CD8-positive, alpha-beta memory T cell (primary cell): ENCODE measurements at regions not wholly inside any gene's neighbourhood (a gene's known extent, or its start where the extent isn't known, plus 50 kb on each side); places are given as distances from the start of the nearest gene placed in this dataset.

Source experiments
- CTCF ChIA-PET: fragments of 350-600 bp; sonication (Branson Sonifier 250); formaldehyde crosslinking; loops from one replicate; lab custom pipeline; 2021; ENCODE audit warnings: antibody characterized with exemption; lab: Charles Lee
- POLR2A ChIA-PET: fragments of 350-600 bp; sonication (Branson Sonifier 250); formaldehyde crosslinking; loops from one replicate; lab custom pipeline; 2021; ENCODE audit warnings: antibody characterized with exemption; lab: Charles Lee
- DNase-seq, 5 donors: peaks; one replicate each; pipeline versions ENCODE4 v3.0.0 to v3.0.0-alpha.2; 2020 to 2022; ENCODE audit warnings: mixed read lengths in 1 of 5
- H3K27ac ChIP-seq: one replicate; pipeline ENCODE4 v1.7.0; 2013; ENCODE audit warnings: low read depth, mild to moderate bottlenecking, low read length, moderate library complexity
- H3K27me3 ChIP-seq: 2 replicates; pipeline ENCODE4 v1.7.0; 2013; ENCODE audit warnings: low read length, mild to moderate bottlenecking; ENCODE audit not compliant: insufficient read depth, poor library complexity, severe bottlenecking
- H3K36me3 ChIP-seq: 2 replicates; pipeline ENCODE4 v1.7.0; 2013; ENCODE audit warnings: mild to moderate bottlenecking, low read length, moderate library complexity; ENCODE audit not compliant: insufficient read depth
- H3K4me1 ChIP-seq: 2 replicates; pipeline ENCODE4 v1.7.0; 2013; ENCODE audit warnings: mild to moderate bottlenecking, low read length, moderate library complexity; ENCODE audit not compliant: insufficient read depth
- H3K4me3 ChIP-seq: 2 replicates; pipeline ENCODE4 v1.7.0; 2013; ENCODE audit warnings: mild to moderate bottlenecking, low read length
- H3K9me3 ChIP-seq: 2 replicates; pipeline ENCODE4 v1.7.0; 2013; ENCODE audit warnings: mild to moderate bottlenecking, low read length
- H3K27ac Mint-ChIP-seq, 8 donors: one replicate each; pipeline ENCODE4 v1.8.0; 2020 to 2021; ENCODE audit warnings: mixed read lengths in 8 of 8, mild to moderate bottlenecking in 6 of 8, inconsistent platforms in 3 of 8, moderate library complexity in 3 of 8
- H3K27me3 Mint-ChIP-seq, 2 donors: one replicate each; pipeline ENCODE4 v1.8.0; 2020 to 2021; ENCODE audit warnings: mixed read lengths in 2 of 2, mild to moderate bottlenecking in 1 of 2, moderate library complexity in 1 of 2
- H3K36me3 Mint-ChIP-seq, 3 donors: one replicate each; pipeline ENCODE4 v1.8.0; 2020 to 2021; ENCODE audit warnings: mixed read lengths in 3 of 3, inconsistent platforms in 1 of 3, mild to moderate bottlenecking in 1 of 3
- H3K4me1 Mint-ChIP-seq, 3 donors: one replicate each; pipeline ENCODE4 v1.8.0; 2020 to 2021; ENCODE audit warnings: mixed read lengths in 3 of 3, inconsistent platforms in 1 of 3, mild to moderate bottlenecking in 1 of 3
- H3K4me3 Mint-ChIP-seq, 7 donors: one replicate each; pipeline ENCODE4 v1.8.0; 2020 to 2021; ENCODE audit warnings: mixed read lengths in 7 of 7, mild to moderate bottlenecking in 6 of 7, moderate library complexity in 4 of 7, inconsistent platforms in 2 of 7
- H3K9me3 Mint-ChIP-seq, 5 donors: one replicate each; pipeline ENCODE4 v1.8.0; 2020 to 2022; ENCODE audit warnings: mixed read lengths in 5 of 5, mild to moderate bottlenecking in 3 of 5, moderate library complexity in 2 of 5, inconsistent platforms in 1 of 5

DNA sequence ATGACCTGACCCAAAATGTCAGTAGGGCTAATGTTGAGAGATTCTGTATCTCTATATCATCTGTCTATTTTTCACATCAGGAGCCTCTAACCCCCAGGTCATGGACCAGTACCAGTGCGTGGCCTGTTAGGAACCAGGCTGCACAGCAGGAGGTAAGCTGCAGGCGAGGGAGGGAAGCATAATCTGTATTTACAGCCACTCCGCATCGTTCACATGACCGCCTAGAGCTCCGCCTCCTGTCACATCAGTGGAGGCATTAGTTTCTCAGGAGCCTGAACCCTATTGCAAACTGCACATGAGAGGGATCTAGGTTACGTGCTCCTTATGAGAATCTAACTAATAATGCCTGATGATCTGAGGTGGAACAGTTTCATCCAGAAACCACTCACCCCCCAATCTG lies 180.6 kb downstream of the RDH14 start:
- H3K4me3 Mint-ChIP-seq: no peak overlapping the region
- Histone ChIP-seq H3K27ac (no peak overlapping the region), H3K9me3 (no peaks in the 10 kb centered on the region), H3K36me3 (no peaks in the 10 kb centered on the region), H3K27me3 (no peaks in the 10 kb centered on the region), H3K4me3 (no peak overlapping the region), H3K4me1 (no peaks in the 10 kb centered on the region)
- H3K27me3 Mint-ChIP-seq: peaks cover 7 to 31% of the 10 kb centered on the region in 2 donors
- H3K36me3 Mint-ChIP-seq: no peaks in the 10 kb centered on the region
- no peak for DNase-seq
- H3K27ac Mint-ChIP-seq: no peak overlapping the region
- ChIA-PET POLR2A (no interaction called here), CTCF (interaction anchor here (2.5 kb wide), 1 partner anchor 10 kb away, joined by 7 read pairs; no protein-coding TSS in a partner anchor)
- no peaks in the 10 kb centered on the region for H3K9me3 Mint-ChIP-seq
- no peaks in the 10 kb centered on the region for H3K4me1 Mint-ChIP-seq

DNA sequence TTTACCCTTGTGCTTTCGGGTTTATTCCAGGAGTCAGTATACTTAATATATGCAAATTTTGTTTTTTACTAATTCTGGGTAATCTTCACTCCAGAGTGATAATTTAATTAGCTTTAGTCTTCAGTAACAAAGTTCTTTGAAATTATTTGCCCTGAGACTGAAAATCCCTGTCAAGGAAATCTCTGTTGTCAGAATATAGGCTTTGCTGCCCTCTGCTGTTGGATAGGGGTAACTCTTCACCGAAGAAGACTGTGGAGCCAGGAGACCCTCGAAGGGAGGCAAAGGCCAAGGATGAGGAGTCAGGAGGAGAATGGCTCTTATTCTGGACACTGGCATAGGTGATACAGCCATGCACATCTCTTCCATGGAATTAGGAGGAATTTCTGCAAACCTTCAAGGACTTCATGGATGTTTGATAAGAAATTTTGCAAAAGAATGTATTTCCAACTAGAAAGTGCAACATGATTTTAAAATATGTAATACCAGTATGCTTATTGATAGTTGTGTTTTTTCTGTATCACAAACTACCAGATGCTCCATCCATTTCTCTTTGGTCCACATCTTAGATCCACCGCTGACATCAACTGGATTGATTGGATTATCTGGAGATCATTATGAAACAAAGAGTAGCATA lies 182.3 kb downstream of the RDH14 start:
- Mint-ChIP-seq H3K4me3 (no peak overlapping the region), H3K4me1 (no peaks in the 10 kb centered on the region), H3K9me3 (no peaks in the 10 kb centered on the region), H3K36me3 (no peaks in the 10 kb centered on the region), H3K27ac (no peak overlapping the region), H3K27me3 (peaks cover 7 to 29% of the 10 kb centered on the region in 2 donors)
- ChIA-PET POLR2A (no interaction called here), CTCF (interaction anchor here (0.7 to 1.8 kb wide), 2 partner anchors 9 to 733 kb away, joined by 3 to 5 read pairs; no protein-coding TSS in a partner anchor)
- no peak overlapping the region for H3K27ac ChIP-seq
- no peaks in the 10 kb centered on the region for H3K36me3 ChIP-seq
- no peak overlapping the region for H3K4me3 ChIP-seq
- H3K4me1 ChIP-seq: no peaks in the 10 kb centered on the region
- H3K9me3 ChIP-seq: no peaks in the 10 kb centered on the region
- peak in 2 of 5 donors; percentile 1 to 12 for DNase-seq
- H3K27me3 ChIP-seq: no peaks in the 10 kb centered on the region

DNA sequence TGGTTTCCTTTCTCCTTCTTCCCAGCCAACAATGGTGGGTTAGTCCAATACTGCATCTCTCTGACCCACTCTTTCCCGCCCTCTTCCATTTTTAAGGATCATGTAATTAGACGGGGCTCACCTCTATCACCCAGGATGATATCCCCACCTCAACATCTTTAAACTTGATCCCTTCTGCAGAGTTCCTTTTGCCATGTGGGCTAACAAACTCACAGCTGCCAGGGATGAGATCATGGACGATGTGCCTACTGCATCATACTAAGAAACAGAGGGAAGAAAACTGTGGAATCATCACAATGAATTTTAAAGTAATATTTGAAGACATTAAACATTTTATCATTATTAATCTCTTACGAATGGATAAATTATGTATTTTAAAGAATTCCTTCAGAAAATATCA lies 183.5 kb downstream of the RDH14 start:
- Histone ChIP-seq H3K4me1 (no peaks in the 10 kb centered on the region), H3K27ac (no peak overlapping the region), H3K27me3 (no peaks in the 10 kb centered on the region), H3K36me3 (no peaks in the 10 kb centered on the region), H3K9me3 (no peaks in the 10 kb centered on the region), H3K4me3 (no peak overlapping the region)
- no peak overlapping the region for H3K4me3 Mint-ChIP-seq
- no peak for DNase-seq
- ChIA-PET CTCF (interaction anchor here (1.0 kb wide), 1 partner anchor 657 kb away, joined by 3 read pairs; no protein-coding TSS in a partner anchor), POLR2A (no interaction called here)
- no peaks in the 10 kb centered on the region for H3K36me3 Mint-ChIP-seq
- no peak overlapping the region for H3K27ac Mint-ChIP-seq
- H3K27me3 Mint-ChIP-seq: peaks cover 9 to 32% of the 10 kb centered on the region in 2 donors
- no peaks in the 10 kb centered on the region for H3K9me3 Mint-ChIP-seq
- no peaks in the 10 kb centered on the region for H3K4me1 Mint-ChIP-seq

DNA sequence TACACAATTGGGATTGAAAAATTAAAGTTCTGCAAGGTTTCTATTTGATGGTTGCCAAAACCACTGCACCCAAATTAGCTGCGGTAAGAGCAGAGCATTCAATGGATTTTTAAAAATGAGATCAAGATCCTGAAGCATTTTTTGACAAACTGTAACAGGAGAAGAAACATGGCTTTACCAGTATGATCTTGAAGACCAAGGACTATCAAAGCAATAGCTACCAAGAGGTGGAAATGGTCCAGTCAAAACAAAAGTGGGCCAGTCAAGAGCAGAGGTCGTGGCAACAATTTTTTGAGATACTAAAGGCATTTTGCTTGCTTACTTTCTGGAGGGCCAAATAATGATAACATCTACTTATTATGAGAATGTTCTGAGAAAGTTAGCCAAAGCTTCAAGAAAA lies 186.8 kb downstream of the RDH14 start:
- CTCF ChIA-PET: interaction anchor here (1.1 kb wide), 1 partner anchor 15 kb away, joined by 4 read pairs; no protein-coding TSS in a partner anchor

DNA sequence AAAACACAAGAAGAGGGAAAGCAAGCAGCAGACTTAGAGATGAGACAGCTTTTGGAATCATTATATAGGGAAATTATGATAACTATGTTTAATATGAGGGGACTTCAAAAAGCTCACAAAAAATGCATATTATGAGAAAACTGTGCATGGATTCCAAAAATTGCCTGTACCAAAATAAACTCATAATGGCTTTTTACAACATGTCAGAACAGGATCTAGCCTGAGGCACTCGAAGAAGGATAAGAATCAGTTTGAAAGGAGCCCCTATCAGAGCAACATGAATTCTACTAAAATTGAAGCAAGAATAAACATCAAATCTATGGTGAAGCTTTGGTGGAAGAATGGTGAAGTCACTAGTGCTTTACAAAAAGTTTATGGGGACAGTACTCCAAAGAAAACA lies 187.4 kb downstream of the RDH14 start:
- Mint-ChIP-seq H3K4me3 (no peak overlapping the region), H3K36me3 (peaks cover 0 to 2% (median 0%) of the 10 kb centered on the region in 3 donors), H3K27ac (no peak overlapping the region), H3K9me3 (peaks cover 0 to 2% (median 0%) of the 10 kb centered on the region in 5 donors), H3K27me3 (peaks cover 13 to 29% of the 10 kb centered on the region in 2 donors), H3K4me1 (no peaks in the 10 kb centered on the region)
- H3K36me3 ChIP-seq: no peaks in the 10 kb centered on the region
- H3K4me1 ChIP-seq: no peaks in the 10 kb centered on the region
- ChIA-PET POLR2A (no interaction called here), CTCF (interaction anchor here (1.1 kb wide), 1 partner anchor 15 kb away, joined by 4 read pairs; no protein-coding TSS in a partner anchor)
- H3K27me3 ChIP-seq: no peaks in the 10 kb centered on the region
- no peak for DNase-seq
- no peaks in the 10 kb centered on the region for H3K9me3 ChIP-seq
- no peak overlapping the region for H3K27ac ChIP-seq
- no peak overlapping the region for H3K4me3 ChIP-seq

More for the DNA sequence above, 186.8 kb downstream of the RDH14 start:
- no peak overlapping the region for H3K4me3 Mint-ChIP-seq
- peaks cover 13 to 29% of the 10 kb centered on the region in 2 donors for H3K27me3 Mint-ChIP-seq
- no peaks in the 10 kb centered on the region for H3K36me3 ChIP-seq
- H3K27ac ChIP-seq: no peak overlapping the region
- no peak for DNase-seq
- no peaks in the 10 kb centered on the region for H3K27me3 ChIP-seq
- no peaks in the 10 kb centered on the region for H3K9me3 ChIP-seq
- H3K36me3 Mint-ChIP-seq: peaks cover 0 to 2% (median 0%) of the 10 kb centered on the region in 3 donors
- no peaks in the 10 kb centered on the region for H3K4me1 Mint-ChIP-seq
- no peak overlapping the region for H3K4me3 ChIP-seq
- H3K27ac Mint-ChIP-seq: no peak overlapping the region
- POLR2A ChIA-PET: no interaction called here
- H3K4me1 ChIP-seq: no peaks in the 10 kb centered on the region
- H3K9me3 Mint-ChIP-seq: peaks cover 0 to 2% (median 0%) of the 10 kb centered on the region in 5 donors

DNA sequence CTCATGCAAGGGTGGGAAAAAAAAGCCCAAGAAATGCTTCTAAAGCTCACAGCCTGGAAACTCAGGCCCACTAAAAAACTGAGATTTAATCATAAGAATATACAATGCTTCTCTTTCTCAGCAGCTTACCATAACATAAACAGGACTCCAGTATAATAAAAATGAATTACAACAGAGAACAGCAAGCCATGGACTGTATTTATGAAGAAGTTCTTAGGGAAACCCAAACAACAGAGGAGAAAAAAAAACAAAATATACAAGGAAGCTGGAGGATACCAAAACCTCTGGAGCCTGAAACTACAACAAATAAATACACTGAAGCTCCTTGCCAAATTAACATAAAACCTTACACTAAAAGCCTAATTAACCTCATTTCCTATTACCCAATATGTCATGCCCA lies 187.8 kb downstream of the RDH14 start:
- ChIA-PET CTCF (no interaction called here), POLR2A (no interaction called here)
- H3K27me3 Mint-ChIP-seq: peaks cover 9 to 25% of the 10 kb centered on the region in 2 donors

DNA sequence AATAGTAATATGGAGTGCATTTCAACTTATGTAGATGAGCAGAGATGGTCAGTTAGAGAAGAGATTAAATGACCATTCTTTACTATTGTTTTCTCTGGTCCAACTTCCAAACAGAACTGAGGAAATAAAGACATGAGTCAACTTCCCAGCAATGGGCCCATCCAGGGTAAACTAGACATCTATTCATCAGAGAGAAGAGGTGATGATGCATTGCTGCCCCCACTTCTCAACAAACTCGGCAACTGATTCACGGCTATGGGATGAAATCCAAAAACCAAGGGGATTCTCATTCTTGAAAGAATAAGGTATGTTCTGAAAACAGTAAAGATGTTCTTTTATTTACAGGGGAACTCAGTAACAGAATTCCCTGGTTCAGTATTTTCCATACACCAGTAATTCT lies 190.7 kb downstream of the RDH14 start:
- no peak for DNase-seq
- ChIA-PET CTCF (no interaction called here), POLR2A (no interaction called here)
- Mint-ChIP-seq H3K36me3 (peaks cover 0 to 2% (median 0%) of the 10 kb centered on the region in 3 donors), H3K9me3 (peaks cover 0 to 2% (median 0%) of the 10 kb centered on the region in 5 donors), H3K27ac (no peak overlapping the region), H3K4me3 (no peak overlapping the region), H3K27me3 (peaks cover 6 to 36% of the 10 kb centered on the region in 2 donors), H3K4me1 (no peaks in the 10 kb centered on the region)
- Histone ChIP-seq H3K4me1 (no peaks in the 10 kb centered on the region), H3K4me3 (no peak overlapping the region), H3K36me3 (no peaks in the 10 kb centered on the region), H3K9me3 (no peaks in the 10 kb centered on the region), H3K27me3 (no peaks in the 10 kb centered on the region), H3K27ac (no peak overlapping the region)

More for the DNA sequence above, 187.8 kb downstream of the RDH14 start:
- Histone ChIP-seq H3K27ac (no peak overlapping the region), H3K4me3 (no peak overlapping the region), H3K27me3 (no peaks in the 10 kb centered on the region), H3K9me3 (no peaks in the 10 kb centered on the region), H3K36me3 (no peaks in the 10 kb centered on the region), H3K4me1 (no peaks in the 10 kb centered on the region)
- Mint-ChIP-seq H3K4me1 (no peaks in the 10 kb centered on the region), H3K36me3 (peaks cover 0 to 2% (median 0%) of the 10 kb centered on the region in 3 donors), H3K9me3 (peaks cover 0 to 2% (median 0%) of the 10 kb centered on the region in 5 donors), H3K4me3 (no peak overlapping the region), H3K27ac (no peak overlapping the region)
- DNase-seq: no peak

DNA sequence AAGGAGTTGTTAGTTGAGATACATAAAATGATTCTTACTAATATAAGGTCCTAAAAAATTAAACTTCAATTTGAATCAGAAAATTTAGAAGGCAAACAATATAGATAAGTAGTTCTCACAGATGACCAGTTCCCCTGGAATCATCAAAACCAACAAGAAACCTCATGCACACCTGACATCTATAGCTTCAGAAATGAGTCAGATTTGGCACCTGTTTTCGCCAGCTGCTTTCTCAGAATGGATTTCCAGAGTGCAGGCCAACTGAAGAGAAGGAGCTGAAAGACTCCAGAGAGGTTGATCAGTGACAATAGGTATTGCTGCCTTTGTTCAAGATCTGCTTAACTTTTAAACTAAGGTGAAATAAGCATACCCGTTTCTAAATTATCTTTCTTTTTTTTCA lies 192.4 kb downstream of the RDH14 start:
- Histone ChIP-seq H3K4me3 (no peak overlapping the region), H3K36me3 (no peaks in the 10 kb centered on the region), H3K4me1 (no peaks in the 10 kb centered on the region), H3K27me3 (no peaks in the 10 kb centered on the region), H3K27ac (no peak overlapping the region), H3K9me3 (no peaks in the 10 kb centered on the region)
- Mint-ChIP-seq H3K4me3 (no peak overlapping the region), H3K27ac (no peak overlapping the region), H3K36me3 (peaks cover 0 to 2% (median 0%) of the 10 kb centered on the region in 3 donors), H3K4me1 (no peaks in the 10 kb centered on the region), H3K9me3 (peaks cover 0 to 2% (median 0%) of the 10 kb centered on the region in 5 donors), H3K27me3 (peaks cover 13 to 36% of the 10 kb centered on the region in 2 donors)
- no peak for DNase-seq
- CTCF ChIA-PET: no interaction called here
- POLR2A ChIA-PET: no interaction called here
